Esophagus muscularis mucosa (tissue), 3 donors: ENCODE measurements at regions not wholly inside any gene's neighbourhood (a gene's known extent, or its start where the extent isn't known, plus 50 kb on each side); places are given as distances from the start of the nearest gene placed in this dataset.

Experiments
- POLR2A ChIP-seq: fragments of 450-650 bp; IDR thresholded peaks from one replicate; pipeline ENCODE4 v1.6.1; 2017; ENCODE audit warnings: antibody characterized with exemption, moderate library complexity, mild to moderate bottlenecking, low read depth
- POLR2AphosphoS5 ChIP-seq, 2 donors: sonication (generic); formaldehyde crosslinking; IDR thresholded peaks; one replicate each; pipeline ENCODE4 v1.6.1; 2017; ENCODE audit warnings: antibody characterized with exemption in 2 of 2
- TF ChIP-seq, protein P1 (sequence below), 3 experiments: fragments of 200-600 bp in 2 of 3; fragments of 450-650 bp in 1 of 3; sonication (generic) in 2 of 3; IDR thresholded peaks; one replicate each; pipeline ENCODE4 v1.5.1; 2017 to 2019; ENCODE audit warnings: antibody characterized with exemption in 3 of 3, mild to moderate bottlenecking in 2 of 3, moderate library complexity in 1 of 3

GRCh38 chr4:18736551-18736950 lies 715.0 kb upstream of the LCORL start:
- TF ChIP-seq, protein P1, sequence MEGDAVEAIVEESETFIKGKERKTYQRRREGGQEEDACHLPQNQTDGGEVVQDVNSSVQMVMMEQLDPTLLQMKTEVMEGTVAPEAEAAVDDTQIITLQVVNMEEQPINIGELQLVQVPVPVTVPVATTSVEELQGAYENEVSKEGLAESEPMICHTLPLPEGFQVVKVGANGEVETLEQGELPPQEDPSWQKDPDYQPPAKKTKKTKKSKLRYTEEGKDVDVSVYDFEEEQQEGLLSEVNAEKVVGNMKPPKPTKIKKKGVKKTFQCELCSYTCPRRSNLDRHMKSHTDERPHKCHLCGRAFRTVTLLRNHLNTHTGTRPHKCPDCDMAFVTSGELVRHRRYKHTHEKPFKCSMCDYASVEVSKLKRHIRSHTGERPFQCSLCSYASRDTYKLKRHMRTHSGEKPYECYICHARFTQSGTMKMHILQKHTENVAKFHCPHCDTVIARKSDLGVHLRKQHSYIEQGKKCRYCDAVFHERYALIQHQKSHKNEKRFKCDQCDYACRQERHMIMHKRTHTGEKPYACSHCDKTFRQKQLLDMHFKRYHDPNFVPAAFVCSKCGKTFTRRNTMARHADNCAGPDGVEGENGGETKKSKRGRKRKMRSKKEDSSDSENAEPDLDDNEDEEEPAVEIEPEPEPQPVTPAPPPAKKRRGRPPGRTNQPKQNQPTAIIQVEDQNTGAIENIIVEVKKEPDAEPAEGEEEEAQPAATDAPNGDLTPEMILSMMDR (IDR thresholded peaks at IDR 0.05): no peak
- TF ChIP-seq POLR2A (no peak), POLR2AphosphoS5 (IDR thresholded peaks at IDR 0.05) (no peak)
